Fibroblast of skin of abdomen (primary cell): ENCODE measurements at regions not wholly inside any gene's neighbourhood (a gene's known extent, or its start where the extent isn't known, plus 50 kb on each side); places are given as distances from the start of the nearest gene placed in this dataset.

Experiments used
- DNase-seq: peaks from one replicate; pipeline ENCODE4 v3.0.0-alpha.2; 2013

GRCh38 chr6:159099276-159099675, 54.5 kb upstream of the TAGAP start:
- DNase-seq, result no peak

GRCh38 chr6:159098636-159099106, 53.9 kb upstream of the TAGAP start:
- no peak for DNase-seq

- no peak for DNase-seq
Observed at GRCh38 chr6:159097256-159097655, 52.5 kb upstream of the TAGAP start.

- DNase-seq, result no peak
Observed at GRCh38 chr6:159095616-159096015, 50.8 kb upstream of the TAGAP start.

GRCh38 chr6:159094444-159095252, 49.9 kb upstream of the TAGAP start:
- no peak for DNase-seq
